ENCODE measurements at regions not wholly inside any gene's neighbourhood (a gene's known extent, or its start where the extent isn't known, plus 50 kb on each side); places are given as distances from the start of the nearest gene placed in this dataset.
A peak's percentile ranks its signal among the peaks of the same experiment; 100 is the strongest.
"Not testable (repeated sequence)": the region's sequence is repeated elsewhere in the genome, so short reads cannot be mapped to it uniquely, and the experiment has no call there.

- DNase-seq = no peak
Measured at GRCh38 chr3:63719796-63720445, 67.4 kb downstream of the SNTN start.

- DNase-seq = peak; percentile 40
Measured at GRCh38 chr3:63720951-63721350, 68.5 kb downstream of the SNTN start.

- peak; percentile 94 for DNase-seq
Measured at GRCh38 chr3:63724987-63725386, 72.5 kb downstream of the SNTN start.

- DNase-seq = no peak
Measured at GRCh38 chr3:63726656-63727055, 74.2 kb downstream of the SNTN start.

GRCh38 chr3:63727233-63727632 is 74.8 kb downstream of the SNTN start:
- no peak for DNase-seq

- DNase-seq = no peak
Measured at GRCh38 chr3:63731866-63732265, 79.4 kb downstream of the SNTN start.

GRCh38 chr3:63733278-63733677 is 80.8 kb downstream of the SNTN start:
- DNase-seq = not testable (repeated sequence)

GRCh38 chr3:63734632-63735031 is 82.2 kb downstream of the SNTN start:
- not testable (repeated sequence) for DNase-seq

GRCh38 chr3:63736757-63737156 is 82.3 kb upstream of the C3orf49 start:
- not testable (repeated sequence) for DNase-seq

GRCh38 chr3:63738577-63738976 is 80.5 kb upstream of the C3orf49 start:
- DNase-seq = not testable (repeated sequence)

- no peak for DNase-seq
Measured at GRCh38 chr3:63739474-63739873, 79.6 kb upstream of the C3orf49 start.

- no peak for DNase-seq
Measured at GRCh38 chr3:63740116-63740515, 79.0 kb upstream of the C3orf49 start.

- DNase-seq = not testable (repeated sequence)
Measured at GRCh38 chr3:63744693-63745092, 74.4 kb upstream of the C3orf49 start.

- DNase-seq = no peak
Measured at GRCh38 chr3:63745757-63746156, 73.3 kb upstream of the C3orf49 start.

GRCh38 chr3:63746211-63746610 is 72.9 kb upstream of the C3orf49 start:
- no peak for DNase-seq

- DNase-seq = no peak
Measured at GRCh38 chr3:63751459-63751858, 67.6 kb upstream of the C3orf49 start.

GRCh38 chr3:63753567-63753966 is 65.5 kb upstream of the C3orf49 start:
- peak; percentile 42 for DNase-seq

GRCh38 chr3:63753995-63754394 is 65.1 kb upstream of the C3orf49 start:
- no peak for DNase-seq

GRCh38 chr3:63762180-63762579 is 56.9 kb upstream of the C3orf49 start:
- DNase-seq = peak; percentile 79

GRCh38 chr3:63762934-63763550 is 56.1 kb upstream of the C3orf49 start:
- DNase-seq = peak; percentile 82

GRCh38 chr3:63764511-63764910 is 54.6 kb upstream of the C3orf49 start:
- DNase-seq = no peak

- DNase-seq = no peak
Measured at GRCh38 chr3:63766261-63766660, 52.8 kb upstream of the C3orf49 start.

GRCh38 chr3:63768386-63768785 is 50.7 kb upstream of the C3orf49 start:
- DNase-seq = no peak

- DNase-seq = no peak
Measured at GRCh38 chr3:63768888-63769287, 50.2 kb upstream of the C3orf49 start.
